Mesenchymal stem cell (in vitro differentiated cells and primary cell): ENCODE measurements at regions not wholly inside any gene's neighbourhood (a gene's known extent, or its start where the extent isn't known, plus 50 kb on each side); places are given as distances from the start of the nearest gene placed in this dataset.

Experiments
- DNase-seq: peaks from one replicate; pipeline ENCODE4 v3.0.0-alpha.2; 2013
- H2AFZ ChIP-seq: one replicate; pipeline ENCODE4 v1.6.1; 2013; ENCODE audit warnings: low read depth, mild to moderate bottlenecking, control low read depth, inconsistent platforms, low read length, moderate library complexity
- H2AK5ac ChIP-seq: 2 replicates; pipeline ENCODE4 v1.6.1; 2013; ENCODE audit warnings: low read length, moderate library complexity, mild to moderate bottlenecking, inconsistent platforms; ENCODE audit not compliant: severe bottlenecking
- H2BK120ac ChIP-seq: one replicate; pipeline ENCODE4 v1.6.1; 2013; ENCODE audit warnings: low read depth, mild to moderate bottlenecking, inconsistent platforms, low read length, moderate library complexity
- H2BK12ac ChIP-seq, 2 experiments: one replicate each; pipeline ENCODE4 v1.6.1; 2013; ENCODE audit warnings: inconsistent platforms in 2 of 2, low read length in 2 of 2, mild to moderate bottlenecking in 2 of 2, moderate library complexity in 2 of 2, control low read depth in 1 of 2
- H2BK15ac ChIP-seq: one replicate; pipeline ENCODE4 v1.6.1; 2013; ENCODE audit warnings: mild to moderate bottlenecking, low read depth, inconsistent platforms; ENCODE audit not compliant: poor library complexity, severe bottlenecking
- H2BK5ac ChIP-seq: 2 replicates; pipeline ENCODE4 v1.6.1; 2013; ENCODE audit warnings: low read depth, mild to moderate bottlenecking, low read length, control low read depth, inconsistent platforms; ENCODE audit not compliant: poor library complexity, severe bottlenecking
- H3K14ac ChIP-seq, 2 experiments: one replicate each; pipeline ENCODE4 v1.6.1; 2013; ENCODE audit warnings: inconsistent platforms in 2 of 2, low read length in 2 of 2, control low read depth in 1 of 2, mild to moderate bottlenecking in 1 of 2, moderate library complexity in 1 of 2
- H3K18ac ChIP-seq, 2 experiments: one replicate each; pipeline ENCODE4 v1.6.1; 2013; ENCODE audit warnings: inconsistent platforms in 2 of 2, low read length in 2 of 2, control low read depth in 1 of 2, low read depth in 1 of 2, mild to moderate bottlenecking in 1 of 2
- H3K23ac ChIP-seq, 2 experiments: one replicate each; pipeline ENCODE4 v1.6.1; 2013; ENCODE audit warnings: inconsistent platforms in 2 of 2, low read length in 2 of 2, mild to moderate bottlenecking in 2 of 2, moderate library complexity in 2 of 2, control low read depth in 1 of 2
- H3K27ac ChIP-seq: 2 replicates; pipeline ENCODE4 v1.5.1; 2013; ENCODE audit warnings: mild to moderate bottlenecking, moderate library complexity, low read length, control low read depth, inconsistent platforms; ENCODE audit not compliant: poor library complexity, severe bottlenecking
- H3K27me3 ChIP-seq, 2 experiments: 2 replicates each; pipeline versions ENCODE4 v1.6.1 to v1.7.0; 2013; ENCODE audit warnings: low read length in 2 of 2, mild to moderate bottlenecking in 2 of 2, moderate library complexity in 2 of 2, control low read depth in 1 of 2, inconsistent platforms in 1 of 2; ENCODE audit not compliant: control insufficient read depth in 1 of 2, insufficient read depth in 1 of 2
- H3K36me3 ChIP-seq, 2 experiments: 2 replicates each; pipeline versions ENCODE4 v1.6.1 to v1.7.0; 2013; ENCODE audit warnings: low read length in 2 of 2, control low read depth in 1 of 2, inconsistent platforms in 1 of 2, low read depth in 1 of 2, mild to moderate bottlenecking in 1 of 2; ENCODE audit not compliant: insufficient read depth in 2 of 2, control insufficient read depth in 1 of 2
- H3K4ac ChIP-seq, 2 experiments: one replicate each; pipeline ENCODE4 v1.6.1; 2013; ENCODE audit warnings: inconsistent platforms in 2 of 2, low read length in 2 of 2, mild to moderate bottlenecking in 2 of 2, moderate library complexity in 2 of 2, control low read depth in 1 of 2, low read depth in 1 of 2
- H3K4me1 ChIP-seq: 2 replicates; pipeline ENCODE4 v1.6.1; 2013; ENCODE audit warnings: low read depth, low read length, control low read depth; ENCODE audit not compliant: control insufficient read depth, insufficient read depth
- H3K4me2 ChIP-seq: 2 replicates; pipeline ENCODE4 v1.6.1; 2013; ENCODE audit warnings: low read length, mild to moderate bottlenecking, inconsistent platforms; ENCODE audit not compliant: poor library complexity, severe bottlenecking
- H3K4me3 ChIP-seq, 2 experiments: 2 replicates each; pipeline versions ENCODE4 v1.5.1 to v1.7.0; 2013; ENCODE audit warnings: low read length in 2 of 2, mild to moderate bottlenecking in 2 of 2, control low read depth in 1 of 2, low read depth in 1 of 2; ENCODE audit not compliant: insufficient read depth in 1 of 2
- H3K79me1 ChIP-seq: replicated peaks from 2 replicates; pipeline ENCODE4 v1.6.1; 2013; ENCODE audit warnings: mild to moderate bottlenecking, control low read depth, low read length, inconsistent platforms; ENCODE audit not compliant: poor library complexity, severe bottlenecking
- H3K9ac ChIP-seq: 2 replicates; pipeline ENCODE4 v1.7.0; 2013; ENCODE audit warnings: mild to moderate bottlenecking, low read length, moderate library complexity
- H3K9me3 ChIP-seq: 2 replicates; pipeline ENCODE4 v1.7.0; 2013; ENCODE audit warnings: mild to moderate bottlenecking, low read length; ENCODE audit not compliant: control insufficient read depth
- H4K8ac ChIP-seq: one replicate; pipeline ENCODE4 v1.6.1; 2013; ENCODE audit warnings: inconsistent platforms, mild to moderate bottlenecking, low read length, moderate library complexity
- H4K91ac ChIP-seq: one replicate; pipeline ENCODE4 v1.6.1; 2013; ENCODE audit warnings: mild to moderate bottlenecking, low read length, inconsistent platforms
- WGBS: methylation state at CpG from one replicate; pipeline ENCODE4 v1.1.7; 2013; ENCODE audit warnings: mixed read lengths; 5-methylcytosine and 5-hydroxymethylcytosine counted together

DNA sequence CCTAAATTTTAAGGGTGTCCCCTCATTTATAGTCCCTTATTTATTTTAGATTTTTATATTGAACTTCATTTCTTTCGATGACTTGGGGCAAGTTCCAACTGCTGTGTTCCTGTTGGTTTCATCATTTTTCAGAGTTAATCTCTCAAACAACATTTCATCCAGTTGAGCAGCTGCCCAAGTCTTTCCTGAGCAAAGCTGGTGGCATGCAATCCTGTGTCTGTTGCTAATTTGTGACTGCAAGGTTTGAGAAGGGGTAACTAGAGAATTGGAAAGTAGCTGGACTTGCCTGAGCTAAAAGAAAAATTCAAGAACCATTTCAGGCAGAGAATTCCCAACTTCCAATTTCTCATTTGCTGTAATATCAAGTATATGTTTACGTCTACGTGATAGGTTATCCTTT, 881.5 kb upstream of the SLC35B3 start:
- Histone ChIP-seq H3K23ac (no peak overlapping the region), H2BK12ac (no peak overlapping the region), H3K36me3 (no peaks in the 10 kb centered on the region), H2BK15ac (no peak overlapping the region), H3K4me1 (no peaks in the 10 kb centered on the region), H2BK120ac (no peak overlapping the region), H3K4me3 (no peak overlapping the region), H4K8ac (no peak overlapping the region), H3K9me3 (no peaks in the 10 kb centered on the region), H3K4me2 (no peak overlapping the region), H3K27me3 (no peaks in the 10 kb centered on the region), H3K4ac (no peak overlapping the region), H3K27ac (no peak overlapping the region), H4K91ac (no peak overlapping the region), H2AK5ac (no peak overlapping the region), H3K79me1 (no peaks in the 10 kb centered on the region), H3K18ac (no peak overlapping the region), H3K9ac (no peak overlapping the region), H2AFZ (no peak overlapping the region), H3K14ac (no peak overlapping the region), H2BK5ac (no peak overlapping the region)
- WGBS, result 100% methylated on average over 3 of the region's 3 CpGs
- DNase-seq, result no peak

DNA sequence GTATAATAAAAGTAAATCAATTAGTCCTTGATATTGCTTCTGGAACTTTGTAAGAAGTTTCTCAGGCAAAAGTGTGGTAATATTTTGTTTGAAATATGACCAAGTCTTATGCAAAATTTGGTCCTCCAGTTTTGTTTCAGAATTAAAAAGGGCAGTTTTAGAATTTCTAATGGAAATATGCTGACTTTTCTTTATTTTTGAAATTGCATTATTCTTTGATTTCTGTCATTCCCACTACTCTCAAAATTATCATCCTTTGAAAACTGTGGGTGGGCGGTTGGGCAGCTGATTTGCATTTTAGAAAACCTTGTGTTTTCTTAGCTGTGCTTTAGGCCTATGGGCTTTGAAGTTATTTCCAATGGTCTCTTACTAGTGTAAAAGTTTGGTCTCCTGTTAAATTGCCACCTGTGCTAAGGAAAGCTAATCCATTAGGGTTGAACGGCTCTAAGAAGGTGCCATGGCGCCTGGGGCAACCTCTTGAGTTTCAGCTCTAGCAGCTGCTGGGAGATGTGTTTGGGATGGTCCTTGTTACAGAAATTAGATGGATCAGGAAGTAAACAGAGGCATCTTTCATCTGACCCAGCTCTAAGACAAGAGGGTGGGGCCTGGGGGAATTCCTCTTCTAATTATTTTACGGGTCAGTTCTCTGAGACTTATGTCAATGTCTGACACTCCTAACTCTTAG, 880.8 kb upstream of the SLC35B3 start:
- no peak overlapping the region for H3K27ac ChIP-seq
- H2AK5ac ChIP-seq, result no peak overlapping the region
- no peak overlapping the region for H3K4me3 ChIP-seq
- no peak overlapping the region for H3K9ac ChIP-seq
- H3K23ac ChIP-seq, result no peak overlapping the region
- H3K27me3 ChIP-seq, result no peaks in the 10 kb centered on the region
- H2BK12ac ChIP-seq, result no peak overlapping the region
- H3K14ac ChIP-seq, result no peak overlapping the region
- no peak overlapping the region for H3K18ac ChIP-seq
- no peak overlapping the region for H2BK120ac ChIP-seq
- no peaks in the 10 kb centered on the region for H3K79me1 ChIP-seq
- no peak overlapping the region for H2AFZ ChIP-seq
- no peak overlapping the region for H4K8ac ChIP-seq
- H3K4ac ChIP-seq, result no peak overlapping the region
- no peaks in the 10 kb centered on the region for H3K4me1 ChIP-seq
- H3K4me2 ChIP-seq, result no peak overlapping the region
- H2BK15ac ChIP-seq, result no peak overlapping the region
- H3K36me3 ChIP-seq, result no peaks in the 10 kb centered on the region
- H4K91ac ChIP-seq, result no peak overlapping the region
- 90% methylated on average over 3 of the region's 4 CpGs for WGBS
- no peak for DNase-seq
- no peak overlapping the region for H2BK5ac ChIP-seq
- H3K9me3 ChIP-seq, result no peaks in the 10 kb centered on the region

DNA sequence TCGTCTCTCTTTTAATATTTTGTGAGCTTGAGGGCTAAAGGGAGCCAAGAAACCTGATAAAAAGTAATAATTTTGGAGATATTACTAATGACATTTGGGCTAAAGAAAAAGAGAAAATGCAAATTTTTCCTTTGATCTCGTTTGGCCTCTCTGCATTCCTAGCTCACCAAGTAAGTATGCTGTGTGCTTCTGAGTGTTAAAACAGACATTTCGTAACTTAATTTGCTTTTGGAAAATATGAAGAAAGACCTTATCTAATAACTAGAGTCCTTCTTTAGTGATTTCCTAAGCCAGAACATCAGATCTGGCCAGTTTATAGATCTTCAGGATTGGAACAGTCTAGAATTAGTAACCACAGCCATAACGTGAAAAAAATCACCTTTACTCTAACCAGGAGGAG, 872.9 kb upstream of the SLC35B3 start:
- Histone ChIP-seq H2BK12ac (no peak overlapping the region), H3K9me3 (no peaks in the 10 kb centered on the region), H3K14ac (no peak overlapping the region), H3K79me1 (no peaks in the 10 kb centered on the region), H3K36me3 (no peaks in the 10 kb centered on the region), H3K4me1 (no peaks in the 10 kb centered on the region), H3K4me2 (no peak overlapping the region), H3K27ac (no peak overlapping the region), H3K9ac (no peak overlapping the region), H2BK120ac (no peak overlapping the region), H2BK5ac (no peak overlapping the region), H2AFZ (no peak overlapping the region), H4K91ac (no peak overlapping the region), H3K27me3 (no peaks in the 10 kb centered on the region), H3K18ac (no peak overlapping the region), H3K4me3 (no peak overlapping the region), H2BK15ac (no peak overlapping the region), H4K8ac (no peak overlapping the region), H3K23ac (no peak overlapping the region), H2AK5ac (no peak overlapping the region), H3K4ac (no peak overlapping the region)
- WGBS, result 67% methylated on average over 2 of the region's 4 CpGs
- no peak for DNase-seq

DNA sequence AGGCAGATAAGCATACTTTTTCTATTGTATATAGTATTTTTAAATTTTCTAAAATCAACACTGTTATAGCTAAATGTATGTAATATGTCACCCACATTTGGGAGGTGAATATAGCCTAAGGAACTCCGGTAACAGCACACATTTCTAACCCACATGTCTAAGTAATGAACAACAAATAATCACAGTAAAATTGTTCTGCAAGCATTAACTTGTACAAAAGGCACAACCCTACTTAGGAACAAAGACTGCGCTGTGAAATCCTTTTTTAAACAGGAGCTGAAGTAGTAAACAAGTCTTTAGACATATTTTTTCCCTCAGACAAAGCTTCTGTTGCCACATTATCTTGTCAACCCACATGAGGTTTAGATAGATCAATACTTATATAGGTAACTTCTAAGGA, 872.4 kb upstream of the SLC35B3 start:
- Histone ChIP-seq H3K36me3 (no peaks in the 10 kb centered on the region), H3K4ac (no peak overlapping the region), H2BK120ac (no peak overlapping the region), H3K4me3 (no peak overlapping the region), H4K91ac (no peak overlapping the region), H3K23ac (no peak overlapping the region), H3K27me3 (no peaks in the 10 kb centered on the region), H3K9ac (no peak overlapping the region), H3K27ac (no peak overlapping the region), H4K8ac (no peak overlapping the region), H3K79me1 (no peaks in the 10 kb centered on the region), H3K18ac (no peak overlapping the region), H3K9me3 (no peaks in the 10 kb centered on the region), H2BK12ac (no peak overlapping the region), H2BK15ac (no peak overlapping the region), H2BK5ac (no peak overlapping the region), H3K4me1 (no peaks in the 10 kb centered on the region), H3K14ac (no peak overlapping the region), H2AFZ (no peak overlapping the region), H2AK5ac (no peak overlapping the region), H3K4me2 (no peak overlapping the region)
- no peak for DNase-seq
- 92% methylated on average over 1 of the region's 2 CpGs for WGBS
